Endodermal cell (in vitro differentiated cells): ENCODE measurements at regions not wholly inside any gene's neighbourhood (a gene's known extent, or its start where the extent isn't known, plus 50 kb on each side); places are given as distances from the start of the nearest gene placed in this dataset.

Experiments used
- DNase-seq: peaks from one replicate; pipeline ENCODE4 v3.0.0-alpha.2; 2017
- H3K27ac ChIP-seq: 2 replicates; pipeline ENCODE4 v1.5.1; 2013; ENCODE audit warnings: mild to moderate bottlenecking, low read depth, low read length, moderate library complexity
- H3K27me3 ChIP-seq: 2 replicates; pipeline ENCODE4 v1.6.1; 2013; ENCODE audit warnings: mild to moderate bottlenecking, low read length, moderate library complexity; ENCODE audit not compliant: insufficient read depth, control insufficient read depth, poor library complexity, severe bottlenecking
- H3K36me3 ChIP-seq: 2 replicates; pipeline ENCODE4 v1.7.0; 2013; ENCODE audit warnings: mild to moderate bottlenecking, low read length, moderate library complexity; ENCODE audit not compliant: control insufficient read depth, insufficient read depth
- H3K4me1 ChIP-seq: one replicate; pipeline ENCODE4 v1.7.0; 2013; ENCODE audit warnings: low read length; ENCODE audit not compliant: control insufficient read depth, insufficient read depth
- H3K4me3 ChIP-seq: 2 replicates; pipeline ENCODE4 v1.5.1; 2013; ENCODE audit warnings: mild to moderate bottlenecking, low read length, moderate library complexity
- H3K9ac ChIP-seq: 2 replicates; pipeline ENCODE4 v1.6.1; 2013; ENCODE audit warnings: mild to moderate bottlenecking, low read length, moderate library complexity; ENCODE audit not compliant: poor library complexity, severe bottlenecking; ENCODE audit errors: extremely low read depth
- H3K9me3 ChIP-seq: 2 replicates; pipeline ENCODE4 v1.6.1; 2013; ENCODE audit warnings: mild to moderate bottlenecking, low read length, moderate library complexity; ENCODE audit not compliant: control insufficient read depth
- H3K27ac Mint-ChIP-seq: 2 replicates; pipeline ENCODE4 v1.8.0; 2020; ENCODE audit warnings: mixed read lengths
- H3K27me3 Mint-ChIP-seq: 2 replicates; pipeline ENCODE4 v1.8.0; 2021; ENCODE audit warnings: mild to moderate bottlenecking, mixed read lengths; ENCODE audit not compliant: insufficient read depth
- H3K36me3 Mint-ChIP-seq: 2 replicates; pipeline ENCODE4 v1.8.0; 2020; ENCODE audit warnings: low read depth, mixed read lengths
- H3K4me1 Mint-ChIP-seq: 2 replicates; pipeline ENCODE4 v1.8.0; 2020; ENCODE audit warnings: mixed read lengths
- H3K4me3 Mint-ChIP-seq: 2 replicates; pipeline ENCODE4 v1.8.0; 2020; ENCODE audit warnings: mild to moderate bottlenecking, moderate library complexity, mixed read lengths
- H3K9me3 Mint-ChIP-seq: 2 replicates; pipeline ENCODE4 v1.8.0; 2020; ENCODE audit warnings: mild to moderate bottlenecking, mixed read lengths
- CTCF ChIP-seq: fragments of 200-600 bp; sonication (generic); conservative IDR thresholded peaks from 2 replicates; pipeline ENCODE4 v1.5.0; 2021; ENCODE audit warnings: antibody characterized with exemption, mild to moderate bottlenecking
- WGBS, 2 experiments: methylation state at CpG; one replicate each; pipeline versions ENCODE4 v1.1.5 to v1.1.7; 2013; ENCODE audit warnings: missing lambda C conversion rate in 2 of 2, mixed read lengths in 1 of 2; ENCODE audit not compliant: insufficient coverage in 1 of 2, insufficient read length in 1 of 2; 5-methylcytosine and 5-hydroxymethylcytosine counted together

- H3K27me3 ChIP-seq = no peaks in the 10 kb centered on the region
- peak; percentile 77 for TF ChIP-seq CTCF
- Mint-ChIP-seq H3K36me3 (no peaks in the 10 kb centered on the region), H3K27me3 (no peaks in the 10 kb centered on the region), H3K27ac (no peak overlapping the region), H3K9me3 (peaks cover 1% of the 10 kb centered on the region), H3K4me1 (peaks cover 5% of the 10 kb centered on the region), H3K4me3 (no peak overlapping the region)
- H3K4me1 ChIP-seq = no peaks in the 10 kb centered on the region
- no peaks in the 10 kb centered on the region for H3K36me3 ChIP-seq
- H3K9me3 ChIP-seq = no peaks in the 10 kb centered on the region
- H3K9ac ChIP-seq = no peak overlapping the region
- peak; percentile 65 for DNase-seq
- H3K27ac ChIP-seq = no peak overlapping the region
- no peak overlapping the region for H3K4me3 ChIP-seq
- 37 to 72% methylated on average over 2 to 5 of the region's 5 CpGs for WGBS, 2 experiments
Measured at GRCh38 chr11:91261513-91261912, 963.1 kb upstream of the FAT3 start.

- H3K4me1 Mint-ChIP-seq = peaks cover 5% of the 10 kb centered on the region
- no peaks in the 10 kb centered on the region for H3K36me3 Mint-ChIP-seq
- WGBS, 2 experiments = 100% methylated on average over 1 of the region's 1 CpG; no CpG with 5 or more reads in 1 of the 2 experiments
Measured at GRCh38 chr11:91258876-91259275, 965.7 kb upstream of the FAT3 start.

GRCh38 chr11:91257667-91258066 is 967.0 kb upstream of the FAT3 start:
- no peak overlapping the region for H3K4me3 ChIP-seq
- H3K27me3 ChIP-seq = no peaks in the 10 kb centered on the region
- no peaks in the 10 kb centered on the region for H3K36me3 ChIP-seq
- Mint-ChIP-seq H3K27ac (no peak overlapping the region), H3K9me3 (peaks cover 3% of the 10 kb centered on the region), H3K4me3 (no peak overlapping the region), H3K4me1 (peaks cover 5% of the 10 kb centered on the region), H3K36me3 (no peaks in the 10 kb centered on the region), H3K27me3 (no peaks in the 10 kb centered on the region)
- 80 to 90% methylated on average over 1 of the region's 1 CpG for WGBS, 2 experiments
- no peak overlapping the region for H3K27ac ChIP-seq
- no peak for TF ChIP-seq CTCF
- H3K4me1 ChIP-seq = no peaks in the 10 kb centered on the region
- no peak for DNase-seq
- no peaks in the 10 kb centered on the region for H3K9me3 ChIP-seq
- no peak overlapping the region for H3K9ac ChIP-seq

More at GRCh38 chr11:91258876-91259275, 965.7 kb upstream of the FAT3 start:
- Histone ChIP-seq H3K9ac (no peak overlapping the region), H3K4me3 (no peak overlapping the region), H3K9me3 (no peaks in the 10 kb centered on the region), H3K27ac (no peak overlapping the region), H3K27me3 (no peaks in the 10 kb centered on the region), H3K36me3 (no peaks in the 10 kb centered on the region), H3K4me1 (no peaks in the 10 kb centered on the region)
- no peak overlapping the region for H3K4me3 Mint-ChIP-seq
- H3K9me3 Mint-ChIP-seq = peaks cover 3% of the 10 kb centered on the region
- no peak overlapping the region for H3K27ac Mint-ChIP-seq
- H3K27me3 Mint-ChIP-seq = no peaks in the 10 kb centered on the region
- TF ChIP-seq CTCF = no peak
- DNase-seq = no peak
